NCI-H748 (cell line): ENCODE measurements at regions not wholly inside any gene's neighbourhood (a gene's known extent, or its start where the extent isn't known, plus 50 kb on each side); places are given as distances from the start of the nearest gene placed in this dataset.

Source experiments
- DNase-seq: peaks from one replicate; lab custom pipeline; 2025; ENCODE audit not compliant: unreplicated experiment; lab: John Stamatoyannopoulos, UW

DNA sequence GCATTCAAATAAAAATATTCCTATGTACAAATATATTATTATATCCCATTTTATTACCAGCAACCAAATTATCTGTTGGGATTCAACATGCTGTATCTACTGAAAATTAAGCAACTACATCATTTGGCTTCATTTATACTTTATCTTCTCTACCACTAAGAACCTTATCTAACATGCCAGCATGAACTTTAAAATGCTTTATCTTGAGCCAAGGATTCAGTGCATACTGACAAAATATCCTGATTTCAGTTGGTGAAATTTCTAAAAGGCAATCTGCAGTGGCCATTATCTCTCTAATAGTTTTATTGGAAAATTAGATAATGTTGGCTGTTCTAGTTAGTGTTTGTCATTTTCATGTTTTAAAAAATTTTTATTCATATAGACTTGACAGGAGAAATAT lies 1149.9 kb downstream of the KCNT2 start:
- DNase-seq = no peak

GRCh38 chr1:195450794-195451193 lies 1157.4 kb downstream of the KCNT2 start:
- no peak for DNase-seq

GRCh38 chr1:195439661-195440060 lies 1168.6 kb downstream of the KCNT2 start:
- DNase-seq = no peak

- DNase-seq = peak; percentile 1
Measured at GRCh38 chr1:195434566-195435203, 1173.6 kb downstream of the KCNT2 start.

DNA sequence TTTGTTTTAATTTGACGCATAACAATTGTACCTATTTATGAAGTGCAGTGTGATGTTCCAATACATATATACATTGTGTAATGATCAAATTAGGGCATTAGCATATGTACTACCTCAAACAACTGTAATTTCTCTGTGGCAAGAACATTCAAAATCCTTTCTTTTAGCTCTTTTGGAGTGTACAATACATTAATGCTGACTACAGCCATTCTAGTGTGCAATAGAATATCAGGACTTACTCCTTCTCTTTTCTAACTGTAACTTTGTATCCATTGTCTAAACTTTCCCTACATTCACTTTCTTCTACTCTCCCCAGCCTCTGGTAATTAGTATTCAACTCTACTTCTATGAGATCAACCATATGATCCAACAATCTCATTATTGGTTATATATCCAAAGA lies 1177.4 kb downstream of the KCNT2 start:
- no peak for DNase-seq

DNA sequence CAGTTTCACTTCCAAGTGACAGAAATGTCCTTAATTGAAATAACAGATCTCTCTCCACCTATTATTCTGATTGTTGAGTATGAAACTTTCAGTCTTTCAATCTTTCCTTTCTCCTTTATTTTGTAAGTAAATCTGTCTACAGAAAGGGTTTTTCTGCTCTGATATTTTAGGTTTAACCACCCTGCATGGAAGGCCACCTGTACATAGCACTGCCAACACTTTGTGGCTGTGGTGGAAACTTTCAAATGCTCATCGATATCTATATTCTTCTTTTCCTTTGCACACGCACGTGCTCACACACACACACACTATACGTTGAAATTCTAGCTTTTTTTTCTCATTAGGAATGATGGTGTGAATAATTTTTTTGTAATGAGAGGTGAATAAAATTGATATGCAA lies 1179.3 kb downstream of the KCNT2 start:
- DNase-seq = no peak

DNA sequence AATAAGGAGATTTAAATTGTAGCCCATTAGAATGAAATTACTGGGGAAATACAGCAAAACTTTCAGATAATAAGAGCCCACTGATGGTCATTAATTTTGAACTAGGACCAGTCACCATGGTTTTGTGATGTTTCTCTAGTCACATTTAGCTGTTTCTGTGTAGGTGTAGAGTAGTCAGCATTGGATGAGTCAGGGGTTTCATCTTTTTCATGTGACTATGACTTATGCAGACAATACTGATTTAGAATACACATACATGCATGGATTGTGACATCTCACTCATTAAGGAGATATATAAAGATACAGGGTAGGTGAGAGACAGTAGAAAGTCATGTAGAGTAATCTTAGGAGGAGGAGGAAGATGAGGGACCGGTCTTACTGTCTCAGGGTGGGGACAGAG lies 1192.7 kb downstream of the KCNT2 start:
- no peak for DNase-seq

DNA sequence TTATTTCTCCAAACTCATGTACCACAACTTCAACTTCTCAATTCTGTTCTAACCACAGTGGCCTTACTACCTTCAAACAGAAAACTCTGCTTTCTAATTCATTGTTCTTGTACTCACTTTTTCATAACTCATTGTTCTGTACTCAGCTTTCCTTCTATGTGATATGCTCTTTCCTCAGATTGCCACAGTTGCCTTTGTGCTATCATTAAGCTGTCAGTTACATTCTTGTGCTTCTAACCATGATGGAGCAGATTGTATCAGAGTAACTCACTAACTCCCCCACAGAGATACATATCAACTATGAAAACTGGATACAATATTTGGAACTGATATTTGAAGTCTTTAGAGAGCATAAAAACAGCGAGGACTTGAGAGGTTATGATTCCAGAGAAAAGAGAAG lies 1213.7 kb downstream of the KCNT2 start:
- no peak for DNase-seq

DNA sequence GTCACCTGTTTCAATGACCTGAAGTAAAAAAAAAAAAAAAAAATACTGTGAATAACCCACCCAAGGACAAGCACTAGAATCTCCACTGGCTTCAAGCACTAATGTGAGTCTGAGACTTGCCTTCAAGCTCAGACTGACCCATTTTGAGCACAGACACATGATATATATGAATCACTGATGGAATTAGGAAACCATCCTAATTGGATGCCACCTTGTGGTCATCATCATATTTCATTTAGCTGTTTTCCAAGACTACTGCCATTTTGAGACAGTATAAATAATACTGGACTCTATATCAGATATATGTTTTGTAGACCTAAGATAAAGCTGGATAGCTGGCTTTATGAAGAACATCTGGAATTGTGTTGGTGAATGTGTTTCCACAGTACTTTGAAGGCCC lies 1232.0 kb downstream of the KCNT2 start:
- DNase-seq = peak; percentile 9

DNA sequence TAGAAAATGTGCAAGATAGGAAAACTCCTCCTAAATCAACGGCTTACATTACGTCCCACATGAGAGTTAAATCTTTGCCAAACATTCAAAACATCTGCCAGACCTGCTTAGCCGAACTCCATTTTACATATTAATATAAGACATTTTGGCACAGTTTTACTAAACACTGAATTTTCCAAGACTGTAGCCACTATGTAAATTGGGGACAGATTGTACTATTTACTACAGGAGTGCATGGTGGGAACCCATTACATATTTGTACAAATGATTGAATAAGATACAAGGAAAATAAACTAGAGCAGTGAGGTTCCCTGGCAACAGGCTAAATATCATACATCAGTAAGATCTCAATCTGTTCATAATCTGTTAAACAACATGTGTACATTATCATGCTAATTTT lies 1234.4 kb downstream of the KCNT2 start:
- DNase-seq = no peak

- no peak for DNase-seq
Measured at GRCh38 chr1:195345149-195345548, 1263.1 kb downstream of the KCNT2 start.

DNA sequence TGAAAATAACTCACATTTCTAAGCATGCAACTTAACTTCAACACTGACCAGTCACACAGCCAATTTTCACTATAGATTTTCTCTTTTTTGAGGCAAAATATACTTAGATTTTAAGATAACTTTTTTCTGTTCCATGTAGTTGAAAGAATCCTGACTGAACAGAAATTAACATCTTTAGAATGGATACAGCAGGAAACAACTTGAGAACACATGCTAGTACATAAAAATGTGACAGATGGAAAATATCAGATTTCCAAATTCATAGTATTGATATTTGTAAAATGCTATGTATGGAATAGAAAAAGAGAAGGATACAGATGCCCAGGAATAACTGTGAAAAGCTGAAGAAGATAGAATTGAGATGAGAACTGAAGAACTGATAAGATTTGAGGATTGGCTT lies 1270.6 kb downstream of the KCNT2 start:
- DNase-seq = no peak

GRCh38 chr1:195336812-195337211 lies 1271.4 kb downstream of the KCNT2 start:
- no peak for DNase-seq

DNA sequence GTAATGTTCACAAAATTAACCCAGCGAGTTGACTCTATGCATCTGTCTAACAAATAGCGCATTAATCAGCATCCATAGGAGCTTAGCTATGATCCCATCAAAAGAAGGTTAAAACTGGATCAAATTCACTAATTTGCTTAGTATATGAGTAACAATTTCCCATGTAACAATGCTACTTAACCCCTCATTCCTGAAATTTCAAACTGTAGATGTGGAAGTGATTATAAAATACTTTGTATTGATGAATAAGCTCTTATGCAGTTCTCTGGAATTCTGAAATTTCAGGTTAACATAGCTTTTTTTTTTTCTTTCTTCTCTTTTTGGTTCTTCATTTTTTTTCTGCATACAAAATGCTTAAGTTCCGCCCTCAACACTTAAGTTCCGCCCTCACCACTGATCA lies 1272.7 kb downstream of the KCNT2 start:
- no peak for DNase-seq

DNA sequence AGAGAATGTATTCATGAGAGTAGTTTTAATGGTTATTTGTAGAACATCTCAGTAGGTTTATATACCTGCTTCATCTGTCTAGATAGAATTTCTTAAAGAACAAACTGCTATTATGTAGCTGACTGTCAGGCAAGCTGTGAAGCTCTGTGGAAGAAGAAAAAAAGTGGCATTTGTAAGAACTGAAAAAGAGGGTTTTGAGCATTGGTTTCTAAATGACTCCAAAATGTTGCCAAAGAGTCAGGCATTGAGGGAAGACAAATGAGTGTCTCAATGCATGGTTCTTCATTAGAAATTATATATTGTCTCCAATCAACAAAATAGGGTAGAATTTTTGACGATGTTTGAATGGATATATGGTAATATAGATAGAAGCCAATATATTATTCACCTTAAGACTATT lies 1276.1 kb downstream of the KCNT2 start:
- DNase-seq = no peak

DNA sequence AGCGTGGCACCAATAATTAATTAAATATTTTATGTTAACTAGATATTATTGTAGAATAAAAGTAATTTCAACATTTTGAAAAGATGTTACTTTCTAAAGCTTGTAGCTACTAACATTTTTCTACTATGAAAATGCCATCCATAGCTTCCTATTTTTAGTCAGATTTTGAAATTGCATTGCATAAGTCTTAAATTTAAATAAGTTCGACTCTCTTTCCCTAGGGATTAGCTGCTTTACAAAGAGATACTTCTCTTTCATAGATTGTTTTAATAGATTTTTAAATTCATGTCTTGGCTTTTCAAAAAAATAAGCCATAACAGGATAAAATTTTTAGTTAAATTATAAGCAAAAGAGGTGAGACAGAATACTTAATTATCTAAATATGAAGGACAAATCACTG lies 1279.6 kb downstream of the KCNT2 start:
- no peak for DNase-seq

DNA sequence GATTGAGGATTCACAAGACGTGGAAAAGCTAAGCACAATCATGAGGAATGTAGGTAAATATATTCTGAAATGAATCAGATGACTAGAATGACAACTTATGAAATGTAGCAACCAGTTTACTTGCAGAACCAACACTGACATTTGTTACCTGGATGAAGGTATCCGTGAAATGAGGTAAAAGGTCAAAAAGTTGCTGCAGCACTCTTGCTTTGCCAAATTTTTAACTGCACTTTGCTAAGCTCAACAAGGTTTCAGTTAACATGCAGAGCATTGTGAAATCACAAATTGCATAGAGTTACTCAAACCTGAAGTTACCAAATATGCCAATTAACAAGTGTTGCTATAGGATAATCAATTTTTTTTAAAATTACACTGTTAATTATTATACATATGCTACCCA lies 1280.1 kb downstream of the KCNT2 start:
- no peak for DNase-seq

- no peak for DNase-seq
Measured at GRCh38 chr1:195327361-195327760, 1280.9 kb downstream of the KCNT2 start.

GRCh38 chr1:195326325-195326724 lies 1281.9 kb downstream of the KCNT2 start:
- DNase-seq = no peak

DNA sequence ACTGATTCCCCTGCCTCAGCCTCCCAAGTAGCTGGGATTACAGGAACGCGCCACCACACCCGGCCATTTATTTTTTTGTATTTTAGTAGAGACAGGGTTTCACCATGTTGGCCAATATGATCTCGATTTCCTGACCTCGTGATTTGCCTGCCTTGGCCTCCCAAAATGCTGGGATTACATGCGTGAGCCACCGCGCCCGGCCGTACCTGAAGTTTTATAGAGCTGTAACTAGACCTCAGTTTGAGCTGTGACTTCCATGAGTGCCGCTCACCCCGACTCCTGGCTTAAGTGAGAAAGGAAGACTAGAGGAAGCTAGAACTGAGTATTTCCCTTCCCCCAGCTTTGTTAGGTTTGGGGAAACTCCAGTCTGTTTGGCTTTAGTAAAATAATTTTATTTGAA lies 1283.1 kb downstream of the KCNT2 start:
- no peak for DNase-seq

GRCh38 chr1:195306281-195306680 lies 1302.0 kb downstream of the KCNT2 start:
- DNase-seq = no peak

- no peak for DNase-seq
Measured at GRCh38 chr1:195294911-195295310, 1313.3 kb downstream of the KCNT2 start.

DNA sequence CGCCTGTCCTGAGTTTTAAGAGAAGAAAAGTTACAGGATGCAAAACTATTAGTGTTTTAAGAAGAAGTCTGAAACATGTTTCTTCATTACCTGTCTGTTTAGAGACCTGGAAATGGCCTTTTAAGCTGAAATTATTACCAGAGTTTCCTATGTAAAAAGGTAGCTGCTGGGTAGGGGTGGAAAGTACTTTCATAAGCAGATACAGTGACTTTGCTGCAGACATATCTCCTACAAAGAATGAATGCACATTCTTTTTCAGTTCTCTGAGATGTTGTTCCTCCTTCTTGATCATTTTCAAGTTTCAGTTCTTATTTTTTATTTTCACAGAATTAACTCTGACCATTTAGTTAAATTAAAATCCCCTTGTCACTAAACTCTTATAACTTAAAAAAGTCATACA lies 1329.6 kb downstream of the KCNT2 start:
- DNase-seq = no peak

DNA sequence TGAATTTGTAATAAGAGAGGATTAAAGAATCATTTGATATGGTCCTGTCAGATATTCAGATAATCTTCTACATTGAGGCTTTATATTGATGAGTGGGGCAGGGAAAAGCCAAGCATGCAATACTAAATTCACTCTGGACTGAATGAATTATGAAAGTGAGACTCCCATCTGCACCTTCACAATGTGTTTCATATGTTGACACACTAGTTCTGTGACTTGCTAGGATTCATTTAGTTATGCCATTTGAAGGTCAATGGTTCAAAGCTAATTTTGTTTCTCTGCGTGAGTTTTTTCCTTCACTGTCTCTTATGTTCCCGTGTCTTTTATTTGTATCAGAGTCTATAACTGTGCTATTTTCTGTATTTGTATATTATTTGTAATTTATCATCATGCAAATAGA lies 1332.5 kb downstream of the KCNT2 start:
- DNase-seq = no peak
